ENCODE measurements at regions not wholly inside any gene's neighbourhood (a gene's known extent, or its start where the extent isn't known, plus 50 kb on each side); places are given as distances from the start of the nearest gene placed in this dataset.

DNA sequence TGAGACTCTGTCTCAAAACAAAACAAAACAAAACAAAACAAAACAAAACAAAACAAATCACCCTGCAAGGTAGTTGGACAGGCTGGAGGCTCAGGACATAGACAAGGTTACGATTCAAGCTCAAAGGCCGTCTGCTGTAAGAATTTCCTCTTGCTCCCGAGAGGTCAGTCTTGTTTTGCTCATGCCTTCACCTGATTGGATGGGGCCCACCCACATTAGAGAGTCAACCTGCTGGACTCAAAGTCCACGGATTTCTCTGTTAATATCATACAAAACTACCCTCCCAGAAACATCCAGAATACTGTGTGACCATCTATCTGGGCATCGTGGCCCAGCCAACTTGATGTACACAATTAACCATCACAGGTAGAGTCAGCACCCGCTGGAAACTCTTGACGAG is 330.0 kb upstream of the EEF2KMT start:
- no peaks in the 10 kb centered on the region for H3K9me3 Mint-ChIP-seq
- no peaks in the 10 kb centered on the region for H3K36me3 Mint-ChIP-seq
- ATAC-seq (no peak), DNase-seq (no peak)
- peaks cover 2 to 30% (median 8%) of the 10 kb centered on the region in 5 donors for H3K27me3 Mint-ChIP-seq
- no peak overlapping the region for H3K4me3 Mint-ChIP-seq
- no peak overlapping the region for H3K27ac Mint-ChIP-seq
- H3K4me1 Mint-ChIP-seq: no peaks in the 10 kb centered on the region
- POLR2A ChIA-PET: no interaction called here

DNA sequence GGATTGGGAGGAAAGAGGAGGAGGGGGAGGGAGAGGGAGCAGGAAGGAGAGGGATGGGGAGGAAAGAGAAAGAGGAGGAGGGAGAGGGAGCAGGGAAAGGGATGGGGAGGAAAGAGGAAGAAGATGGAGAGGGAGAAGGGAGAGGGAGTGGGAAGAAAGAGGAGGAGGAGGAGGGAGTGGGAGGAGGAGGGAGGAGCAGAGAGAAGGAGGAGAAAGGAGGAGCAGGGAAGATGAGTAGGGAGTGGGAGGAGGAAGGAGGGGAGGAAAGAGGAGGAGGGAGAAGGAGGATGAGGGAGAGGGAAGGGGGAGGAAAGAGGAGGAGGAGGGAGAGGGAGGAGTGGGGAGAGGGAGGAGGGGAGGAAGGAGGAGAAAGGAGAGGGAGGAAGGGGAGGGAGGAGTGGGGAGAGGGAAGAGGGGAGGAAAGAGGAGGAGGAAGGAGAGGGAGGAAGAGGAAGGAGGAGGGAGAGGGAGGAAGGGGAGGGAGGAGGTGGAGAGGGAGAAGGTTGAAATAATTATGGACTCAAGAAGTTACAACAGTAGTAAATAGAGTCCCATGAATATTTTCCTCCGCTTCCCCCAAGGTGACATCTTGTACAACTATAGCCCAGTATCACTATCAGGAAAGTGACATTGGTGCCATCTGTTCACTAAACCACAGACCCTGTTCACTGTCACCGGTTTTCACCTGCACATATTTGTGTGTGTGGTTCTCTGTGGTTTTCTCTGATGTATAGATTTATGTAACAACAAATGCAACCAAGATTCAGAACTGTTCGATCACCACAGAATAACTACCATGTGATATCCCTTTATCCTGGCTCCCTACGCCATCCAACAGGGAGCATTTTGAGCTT is 325.3 kb upstream of the EEF2KMT start:
- no peak overlapping the region for H3K4me3 Mint-ChIP-seq
- H3K27me3 Mint-ChIP-seq: peaks cover 2 to 25% (median 24%) of the 10 kb centered on the region in 5 donors
- H3K27ac Mint-ChIP-seq: no peak overlapping the region
- H3K36me3 Mint-ChIP-seq: no peaks in the 10 kb centered on the region
- no peaks in the 10 kb centered on the region for H3K4me1 Mint-ChIP-seq
- H3K9me3 Mint-ChIP-seq: no peaks in the 10 kb centered on the region
- POLR2A ChIA-PET: no interaction called here
- ATAC-seq (no peak), DNase-seq (no peak)

DNA sequence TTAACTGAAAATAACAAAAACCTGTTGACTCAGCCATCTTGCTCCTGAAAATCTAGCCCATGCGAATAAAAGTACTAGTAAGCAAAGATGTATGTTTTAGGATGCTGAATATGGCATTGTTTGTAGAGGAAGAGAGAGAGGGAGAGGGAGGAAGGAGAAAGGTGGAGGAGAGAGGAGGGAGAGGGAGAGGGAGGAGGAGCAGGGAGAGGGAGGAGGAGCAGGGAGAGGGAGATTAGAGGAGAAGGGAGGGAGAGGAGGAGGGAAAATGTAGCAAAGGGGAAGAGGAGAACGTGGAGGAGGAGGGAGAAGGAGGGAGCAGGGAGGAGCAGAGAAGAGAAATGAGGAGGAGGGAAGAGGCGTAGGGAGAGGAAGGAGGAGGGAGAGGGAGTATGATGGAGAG is 324.5 kb upstream of the EEF2KMT start:
- H3K4me1 Mint-ChIP-seq: no peaks in the 10 kb centered on the region
- ATAC-seq: no peak
- no peaks in the 10 kb centered on the region for H3K36me3 Mint-ChIP-seq
- no peak for DNase-seq
- POLR2A ChIA-PET: no interaction called here
- peaks cover 2 to 25% (median 23%) of the 10 kb centered on the region in 5 donors for H3K27me3 Mint-ChIP-seq
- no peak overlapping the region for H3K27ac Mint-ChIP-seq
- no peak overlapping the region for H3K4me3 Mint-ChIP-seq
- peaks cover 0 to 3% (median 0%) of the 10 kb centered on the region in 9 donors for H3K9me3 Mint-ChIP-seq

DNA sequence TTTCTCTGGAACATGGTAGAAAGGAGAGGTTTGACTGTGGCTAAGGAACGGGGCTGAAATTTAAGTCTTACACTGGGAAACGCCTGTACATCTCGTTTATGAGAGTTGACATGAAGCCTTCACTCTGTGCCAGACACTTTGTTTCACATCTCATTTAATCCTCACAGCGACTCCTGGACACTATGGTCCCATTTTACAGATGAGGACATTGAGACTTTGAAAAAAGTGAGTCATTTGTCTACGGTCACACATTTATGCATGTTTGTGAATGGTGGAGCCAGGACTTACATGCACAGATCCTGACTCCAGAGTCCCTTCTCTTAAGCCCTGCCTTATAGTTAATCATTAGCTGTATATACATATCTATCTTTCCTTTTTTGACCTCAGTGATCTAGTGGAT is 318.4 kb upstream of the EEF2KMT start:
- DNase-seq (no peak), ATAC-seq (no peak)
- Mint-ChIP-seq H3K4me3 (no peak overlapping the region), H3K4me1 (no peaks in the 10 kb centered on the region), H3K27ac (no peak overlapping the region), H3K36me3 (no peaks in the 10 kb centered on the region), H3K9me3 (peaks cover 0 to 10% (median 4%) of the 10 kb centered on the region in 9 donors), H3K27me3 (peaks cover 6 to 36% (median 18%) of the 10 kb centered on the region in 5 donors)
- POLR2A ChIA-PET: no interaction called here

DNA sequence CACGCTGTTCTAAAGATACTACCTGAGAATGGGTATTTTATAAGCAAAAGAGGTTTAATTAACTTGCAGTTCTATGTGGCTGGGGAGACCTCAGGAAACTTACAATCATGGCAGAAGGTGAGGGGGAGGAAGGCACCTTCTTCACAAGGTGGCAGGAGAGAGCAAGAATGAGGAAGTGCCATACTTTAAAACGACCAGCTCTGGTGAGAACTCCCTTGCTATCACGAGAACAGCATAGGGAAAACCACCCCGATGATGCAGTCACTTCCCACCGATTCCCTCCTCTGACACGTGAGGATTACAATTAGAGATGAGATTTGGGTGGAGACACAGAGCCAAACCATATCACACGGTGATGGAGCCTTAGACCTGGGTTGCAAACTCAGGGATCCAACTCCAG is 317.5 kb upstream of the EEF2KMT start:
- ATAC-seq: no peak
- POLR2A ChIA-PET: no interaction called here

DNA sequence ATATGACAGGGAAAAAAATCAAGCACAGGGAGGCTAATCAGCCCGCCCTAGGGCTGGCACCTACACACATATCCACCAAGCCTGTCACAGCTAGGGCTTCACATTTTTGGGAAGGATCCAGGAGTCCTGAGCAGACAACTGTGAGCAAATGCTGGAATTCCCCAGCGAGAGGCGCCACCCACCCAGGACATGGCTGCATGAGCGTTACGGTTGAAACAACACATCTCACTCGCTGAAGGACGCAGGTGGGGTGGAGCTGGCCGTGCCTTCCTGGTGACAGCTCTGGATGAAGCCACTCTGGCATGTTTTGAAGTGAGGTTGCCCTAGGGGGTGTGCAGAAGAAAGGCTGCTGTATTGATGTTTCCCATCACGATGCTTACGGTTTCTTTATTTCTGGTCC is 315.1 kb upstream of the EEF2KMT start:
- no peak for DNase-seq
- POLR2A ChIA-PET: no interaction called here
- peaks cover 1 to 31% (median 13%) of the 10 kb centered on the region in 5 donors for H3K27me3 Mint-ChIP-seq
- H3K4me1 Mint-ChIP-seq: no peaks in the 10 kb centered on the region
- H3K4me3 Mint-ChIP-seq: no peak overlapping the region
- ATAC-seq: no peak
- H3K9me3 Mint-ChIP-seq: peaks cover 0 to 13% (median 7%) of the 10 kb centered on the region in 9 donors
- no peak overlapping the region for H3K27ac Mint-ChIP-seq
- H3K36me3 Mint-ChIP-seq: no peaks in the 10 kb centered on the region

More for the DNA sequence above, 317.5 kb upstream of the EEF2KMT start:
- Mint-ChIP-seq H3K36me3 (no peaks in the 10 kb centered on the region), H3K27ac (no peak overlapping the region), H3K9me3 (peaks cover 0 to 13% (median 7%) of the 10 kb centered on the region in 9 donors), H3K4me1 (no peaks in the 10 kb centered on the region), H3K27me3 (peaks cover 5 to 42% (median 15%) of the 10 kb centered on the region in 5 donors), H3K4me3 (no peak overlapping the region)
- DNase-seq: no peak

DNA sequence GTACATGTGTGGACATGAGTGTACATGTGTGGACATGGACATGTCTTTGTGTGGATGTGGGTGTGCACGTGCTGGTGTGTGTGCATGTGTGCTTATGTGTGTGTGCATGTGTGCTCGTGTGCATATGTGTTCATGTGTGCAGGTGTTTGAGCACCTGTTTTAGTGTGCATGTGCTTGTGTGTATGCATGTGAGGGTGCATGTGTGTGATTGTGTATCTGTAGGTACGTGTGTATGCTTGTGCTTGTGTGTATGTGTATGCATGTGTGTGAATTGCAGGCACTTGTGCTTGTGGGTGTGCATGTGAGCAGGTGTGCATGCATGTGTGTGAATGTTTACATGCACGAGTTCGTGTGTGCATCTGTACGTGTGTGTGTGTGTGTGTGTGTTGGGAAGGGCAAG is 300.6 kb upstream of the EEF2KMT start:
- Mint-ChIP-seq H3K36me3 (no peaks in the 10 kb centered on the region), H3K9me3 (peaks cover 0 to 8% (median 0%) of the 10 kb centered on the region in 9 donors), H3K4me3 (no peak overlapping the region), H3K4me1 (no peaks in the 10 kb centered on the region), H3K27ac (no peak overlapping the region), H3K27me3 (peaks cover 5 to 47% (median 27%) of the 10 kb centered on the region in 5 donors)
- ATAC-seq (no peak), DNase-seq (no peak)
- POLR2A ChIA-PET: no interaction called here

DNA sequence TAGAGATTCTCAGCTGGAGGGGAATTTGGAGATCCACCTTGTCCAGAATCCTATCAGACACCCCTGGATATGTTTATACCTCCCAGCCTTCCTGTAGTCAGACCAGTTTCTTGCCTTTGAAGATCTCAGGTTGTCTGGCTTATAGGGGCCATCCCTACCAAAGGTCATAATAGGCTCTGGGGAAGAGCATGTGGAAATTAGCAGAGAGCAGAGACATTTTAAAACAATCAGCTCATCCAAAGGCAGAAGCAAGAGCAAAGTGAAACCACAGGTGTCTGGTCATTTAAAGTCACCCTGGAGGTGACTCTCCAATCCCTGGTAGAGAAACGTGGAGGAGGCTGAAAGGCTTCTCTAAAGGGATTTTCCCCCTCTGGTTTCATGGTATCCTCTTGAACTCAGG is 299.3 kb upstream of the EEF2KMT start:
- DNase-seq (no peak), ATAC-seq (no peak)
- peaks cover 0 to 8% (median 0%) of the 10 kb centered on the region in 9 donors for H3K9me3 Mint-ChIP-seq
- no peaks in the 10 kb centered on the region for H3K4me1 Mint-ChIP-seq
- H3K36me3 Mint-ChIP-seq: no peaks in the 10 kb centered on the region
- POLR2A ChIA-PET: no interaction called here
- H3K4me3 Mint-ChIP-seq: no peak overlapping the region
- H3K27me3 Mint-ChIP-seq: peaks cover 5 to 35% (median 18%) of the 10 kb centered on the region in 5 donors
- no peak overlapping the region for H3K27ac Mint-ChIP-seq

DNA sequence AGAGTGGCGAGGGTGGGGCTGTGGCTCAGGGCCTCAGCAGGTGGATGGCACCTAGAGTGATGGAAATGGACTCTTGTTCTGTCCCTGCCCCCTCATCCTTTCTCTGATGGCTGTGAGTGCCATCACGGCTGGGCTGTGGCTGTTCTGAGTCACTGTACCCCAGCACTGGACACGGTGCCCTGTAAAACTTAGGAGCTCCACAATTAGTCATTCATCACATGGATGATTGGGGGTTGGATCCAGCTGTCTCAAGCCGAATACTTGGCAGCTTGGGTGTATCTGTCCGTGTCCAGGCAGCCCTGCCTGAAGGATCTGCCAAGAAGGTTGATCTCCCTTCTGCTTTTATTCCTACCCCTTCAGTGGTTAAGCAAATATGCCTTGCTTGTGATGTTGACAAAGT is 295.5 kb upstream of the EEF2KMT start:
- Mint-ChIP-seq H3K4me1 (no peaks in the 10 kb centered on the region), H3K27me3 (peaks cover 7 to 31% (median 21%) of the 10 kb centered on the region in 5 donors)
- no peak for ATAC-seq

DNA sequence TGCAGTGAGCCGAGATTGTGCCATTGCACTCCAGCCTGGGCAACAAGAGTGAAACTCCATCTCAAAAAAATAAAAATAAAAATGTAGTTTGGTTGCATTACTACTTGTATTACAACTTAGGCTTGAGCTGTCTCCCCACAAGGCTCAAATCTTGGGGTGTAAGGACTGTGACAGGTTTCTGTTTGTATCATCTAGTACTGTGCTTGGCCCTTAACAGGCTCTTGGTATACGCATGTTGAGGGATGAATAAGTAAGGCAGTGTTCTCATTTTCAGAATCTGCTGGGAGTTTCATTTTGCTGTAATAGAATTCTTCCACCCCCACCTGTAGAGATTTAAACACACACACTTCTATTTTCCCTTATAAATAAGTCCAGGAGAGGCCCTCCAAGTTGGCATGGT is 289.4 kb upstream of the EEF2KMT start:
- ATAC-seq: no peak
- H3K27me3 Mint-ChIP-seq: peaks cover 0 to 27% (median 8%) of the 10 kb centered on the region in 5 donors
- peaks cover 0 to 19% (median 3%) of the 10 kb centered on the region in 9 donors for H3K9me3 Mint-ChIP-seq
- no peak for DNase-seq
- peaks cover 0 to 5% (median 0%) of the 10 kb centered on the region in 3 donors for H3K36me3 Mint-ChIP-seq
- H3K27ac Mint-ChIP-seq: no peak overlapping the region
- H3K4me1 Mint-ChIP-seq: no peaks in the 10 kb centered on the region
- no peak overlapping the region for H3K4me3 Mint-ChIP-seq
- POLR2A ChIA-PET: no interaction called here

More for the DNA sequence above, 295.5 kb upstream of the EEF2KMT start:
- POLR2A ChIA-PET: no interaction called here
- DNase-seq: no peak
- Mint-ChIP-seq H3K27ac (no peak overlapping the region), H3K9me3 (peaks cover 0 to 3% (median 0%) of the 10 kb centered on the region in 9 donors), H3K4me3 (no peak overlapping the region), H3K36me3 (no peaks in the 10 kb centered on the region)

DNA sequence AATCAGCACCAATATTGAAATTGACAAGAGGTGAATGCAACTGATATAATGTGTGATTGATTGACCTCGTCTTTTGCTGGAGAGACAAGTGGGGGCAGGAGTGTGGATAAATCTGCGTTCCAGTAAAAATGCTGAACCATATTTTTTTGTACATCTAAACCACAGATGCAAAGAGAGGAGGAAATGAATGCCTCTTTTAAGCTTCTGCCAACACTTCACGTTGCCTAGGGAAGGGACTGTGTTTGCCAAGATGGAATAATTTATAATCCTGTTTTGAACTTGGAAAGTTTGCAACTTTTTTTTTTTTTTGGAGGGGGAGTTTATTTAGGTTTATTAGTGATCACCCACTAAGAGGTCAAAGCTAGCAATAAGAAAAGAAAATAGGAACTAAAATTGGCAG is 288.2 kb upstream of the EEF2KMT start:
- Mint-ChIP-seq H3K27ac (no peak overlapping the region), H3K36me3 (peaks cover 0 to 5% (median 0%) of the 10 kb centered on the region in 3 donors), H3K9me3 (peaks cover 0 to 19% (median 3%) of the 10 kb centered on the region in 9 donors), H3K4me1 (no peaks in the 10 kb centered on the region), H3K27me3 (peaks cover 0 to 22% (median 5%) of the 10 kb centered on the region in 5 donors), H3K4me3 (no peak overlapping the region)
- POLR2A ChIA-PET: no interaction called here
- ATAC-seq: no peak
- DNase-seq: no peak

DNA sequence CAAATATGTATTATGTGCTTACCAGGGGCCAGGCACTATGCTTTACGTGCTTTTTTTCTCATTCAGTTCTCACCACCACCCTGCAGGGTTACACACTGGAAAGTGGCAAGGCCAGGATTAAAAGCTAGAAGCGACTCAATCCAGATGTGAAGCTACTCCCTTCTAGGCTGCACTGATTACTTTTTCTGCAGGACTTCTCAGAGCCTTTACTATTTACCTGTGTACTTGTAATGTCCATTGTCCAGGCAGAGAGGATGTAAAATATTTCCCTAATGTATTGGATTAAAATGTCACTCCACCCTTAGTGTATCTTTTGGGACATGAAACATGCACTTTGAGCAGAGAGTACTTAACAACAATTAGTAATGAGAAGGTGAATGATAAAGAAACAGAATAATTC is 287.5 kb upstream of the EEF2KMT start:
- no peak for DNase-seq
- Mint-ChIP-seq H3K27me3 (peaks cover 0 to 23% (median 5%) of the 10 kb centered on the region in 5 donors), H3K4me1 (no peaks in the 10 kb centered on the region), H3K27ac (no peak overlapping the region), H3K4me3 (no peak overlapping the region), H3K36me3 (peaks cover 0 to 5% (median 0%) of the 10 kb centered on the region in 3 donors), H3K9me3 (peaks cover 0 to 19% (median 3%) of the 10 kb centered on the region in 9 donors)
- ATAC-seq: no peak
- POLR2A ChIA-PET: no interaction called here

DNA sequence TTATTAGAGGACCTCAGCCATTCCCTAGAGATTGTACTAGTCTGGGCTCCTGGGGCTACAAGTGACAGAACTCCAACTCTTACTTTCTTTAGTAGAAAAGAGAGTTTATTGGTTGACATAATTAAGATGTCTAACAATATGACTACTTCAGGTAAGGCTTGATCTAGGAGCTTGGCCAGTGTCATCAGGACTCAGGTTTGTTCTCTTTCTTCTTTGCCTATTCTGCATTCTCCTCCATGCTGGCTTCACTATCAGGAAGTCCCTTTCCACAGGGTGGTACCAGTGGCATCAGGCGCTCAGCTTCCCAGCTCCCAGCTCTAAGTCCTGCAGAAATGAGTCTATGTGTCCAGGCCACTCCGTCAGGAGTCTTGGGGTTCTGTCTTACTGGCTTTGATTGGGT is 286.1 kb upstream of the EEF2KMT start:
- ATAC-seq: no peak
- POLR2A ChIA-PET: no interaction called here
- H3K27me3 Mint-ChIP-seq: peaks cover 0 to 27% (median 5%) of the 10 kb centered on the region in 5 donors
- no peak overlapping the region for H3K27ac Mint-ChIP-seq
- H3K9me3 Mint-ChIP-seq: peaks cover 0 to 19% (median 3%) of the 10 kb centered on the region in 9 donors
- no peaks in the 10 kb centered on the region for H3K4me1 Mint-ChIP-seq
- no peak overlapping the region for H3K4me3 Mint-ChIP-seq
- no peak for DNase-seq
- H3K36me3 Mint-ChIP-seq: peaks cover 0 to 5% (median 0%) of the 10 kb centered on the region in 3 donors

All from naive thymus-derived CD8-positive, alpha-beta T cell (primary cell).